Esophagus muscularis mucosa (tissue), 4 donors: ENCODE measurements at regions not wholly inside any gene's neighbourhood (a gene's known extent, or its start where the extent isn't known, plus 50 kb on each side); places are given as distances from the start of the nearest gene placed in this dataset.

Source experiments
- DNase-seq: peaks from one replicate; pipeline ENCODE4 v3.0.0-alpha.2; 2017; ENCODE audit errors: extremely low spot score
- H3K27ac ChIP-seq, 4 donors: fragments of 200-600 bp; sonication (generic); replicated peaks in 1 of 4; 1 replicate in 3 of 4; 2 replicates in 1 of 4; pipeline ENCODE4 v1.5.1; 2016 to 2019; ENCODE audit warnings: mild to moderate bottlenecking in 1 of 4
- H3K27me3 ChIP-seq, 4 donors: fragments of 200-600 bp; sonication (generic); one replicate each; pipeline versions ENCODE4 v1.5.1 to v1.6.0; 2016 to 2019
- H3K36me3 ChIP-seq, 4 donors: fragments of 200-600 bp; sonication (generic); one replicate each; pipeline ENCODE4 v1.5.1; 2016 to 2019
- H3K4me1 ChIP-seq, 4 donors: fragments of 200-600 bp; sonication (generic); one replicate each; pipeline ENCODE4 v1.5.1; 2016 to 2019
- H3K4me3 ChIP-seq, 4 donors: fragments of 200-600 bp; sonication (generic); 1 replicate in 2 of 4; 2 replicates in 2 of 4; pipeline ENCODE4 v1.5.1; 2016 to 2019; ENCODE audit warnings: mild to moderate bottlenecking in 4 of 4, moderate library complexity in 1 of 4
- H3K9me3 ChIP-seq, 4 donors: fragments of 200-600 bp; sonication (generic); 1 replicate in 3 of 4; 2 replicates in 1 of 4; pipeline ENCODE4 v1.5.1; 2016 to 2019
- CTCF ChIP-seq, 3 experiments: fragments of 200-600 bp in 2 of 3; fragments of 450-650 bp in 1 of 3; sonication (generic) in 2 of 3; IDR thresholded peaks; one replicate each; pipeline ENCODE4 v1.5.1; 2017 to 2019; ENCODE audit warnings: antibody characterized with exemption in 3 of 3, mild to moderate bottlenecking in 2 of 3, moderate library complexity in 1 of 3
- EP300 ChIP-seq: sonication (generic); formaldehyde crosslinking; IDR thresholded peaks from one replicate; pipeline ENCODE4 v1.6.1; 2017; ENCODE audit warnings: antibody characterized with exemption
- POLR2A ChIP-seq: fragments of 450-650 bp; IDR thresholded peaks from one replicate; pipeline ENCODE4 v1.6.1; 2017; ENCODE audit warnings: antibody characterized with exemption, moderate library complexity, mild to moderate bottlenecking, low read depth
- POLR2AphosphoS5 ChIP-seq, 2 donors: sonication (generic); formaldehyde crosslinking; IDR thresholded peaks; one replicate each; pipeline ENCODE4 v1.6.1; 2017; ENCODE audit warnings: antibody characterized with exemption in 2 of 2
- WGBS: methylation state at CpG from one replicate; pipeline ENCODE4 v1.1.5; 2018; 5-methylcytosine and 5-hydroxymethylcytosine counted together
- intact Hi-C: fragments of 100-400 bp; cut with DNase I; formaldehyde crosslinking; loops from one replicate; pipeline ENCODE4 v1.15.1; 2023

DNA sequence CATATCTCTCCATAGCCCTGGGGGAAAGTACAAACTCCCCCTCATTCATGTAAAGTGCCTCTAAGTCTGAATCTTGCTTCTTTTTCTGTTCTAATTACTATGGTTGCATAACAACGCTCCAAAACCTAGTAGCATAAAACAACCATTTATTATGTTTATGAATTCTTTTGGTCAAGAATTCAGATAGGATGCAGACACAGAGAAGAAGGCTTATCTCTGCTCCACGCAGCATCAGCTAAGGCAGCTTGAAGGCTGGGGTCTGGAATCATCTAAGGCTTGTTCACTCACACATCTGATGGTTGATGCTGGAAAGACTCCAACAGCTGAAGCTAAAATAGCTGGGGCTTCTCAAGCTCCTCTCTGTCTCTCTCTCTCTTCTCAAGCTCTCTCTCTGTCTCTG is 564.5 kb downstream of the ZNF674 start:
- intact Hi-C loops, result no loop called here
- no peak overlapping the region for H3K4me3 ChIP-seq
- no peak overlapping the region for H3K27ac ChIP-seq
- H3K9me3 ChIP-seq, result no peaks in the 10 kb centered on the region
- H3K36me3 ChIP-seq, result no peaks in the 10 kb centered on the region
- no peaks in the 10 kb centered on the region for H3K4me1 ChIP-seq
- TF ChIP-seq POLR2A (no peak), EP300 (no peak), CTCF (IDR thresholded peaks at IDR 0.05) (no peak), POLR2AphosphoS5 (IDR thresholded peaks at IDR 0.05) (no peak)
- no peak for DNase-seq
- 50% methylated on average over 2 of the region's 2 CpGs for WGBS
- H3K27me3 ChIP-seq, result no peaks in the 10 kb centered on the region

GRCh38 chrX:45975633-45976032 is 569.6 kb downstream of the ZNF674 start:
- no peaks in the 10 kb centered on the region for H3K36me3 ChIP-seq
- H3K27ac ChIP-seq, result no peak overlapping the region
- no peaks in the 10 kb centered on the region for H3K4me1 ChIP-seq
- TF ChIP-seq EP300, result no peak
- no peak for TF ChIP-seq POLR2A
- TF ChIP-seq CTCF (IDR thresholded peaks at IDR 0.05), result no peak
- TF ChIP-seq POLR2AphosphoS5 (IDR thresholded peaks at IDR 0.05), result no peak
- no peak overlapping the region for H3K4me3 ChIP-seq
- DNase-seq, result no peak
- H3K9me3 ChIP-seq, result no peaks in the 10 kb centered on the region
- intact Hi-C loops, result no loop called here
- H3K27me3 ChIP-seq, result no peaks in the 10 kb centered on the region

DNA sequence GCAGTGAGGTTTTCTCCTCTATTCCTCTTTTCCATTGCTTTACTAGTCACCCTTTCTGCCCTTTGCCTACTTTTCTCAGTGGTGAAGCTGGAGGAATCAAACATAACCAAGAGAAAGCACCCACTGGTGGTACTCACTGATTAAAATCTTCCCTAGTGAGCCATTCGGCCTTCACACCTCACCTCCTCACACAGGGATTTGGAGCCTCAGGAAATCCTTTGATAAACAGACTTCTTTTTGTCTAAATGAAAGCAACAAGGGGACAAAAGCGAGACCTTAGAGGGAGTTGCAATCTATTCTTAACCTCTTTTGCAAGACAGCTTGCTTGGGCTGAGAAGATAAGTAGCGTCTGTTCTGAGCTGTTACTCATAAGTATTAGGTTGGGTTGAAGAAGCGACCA is 572.6 kb downstream of the ZNF674 start:
- no peaks in the 10 kb centered on the region for H3K9me3 ChIP-seq
- TF ChIP-seq POLR2AphosphoS5 (IDR thresholded peaks at IDR 0.05) (no peak), EP300 (no peak), POLR2A (no peak), CTCF (IDR thresholded peaks at IDR 0.05) (no peak)
- no peaks in the 10 kb centered on the region for H3K27me3 ChIP-seq
- no peaks in the 10 kb centered on the region for H3K36me3 ChIP-seq
- intact Hi-C loops, result no loop called here
- no peak overlapping the region for H3K27ac ChIP-seq
- no peak overlapping the region for H3K4me3 ChIP-seq
- no peak for DNase-seq
- no peaks in the 10 kb centered on the region for H3K4me1 ChIP-seq
- WGBS, result 70% methylated on average over 4 of the region's 4 CpGs

DNA sequence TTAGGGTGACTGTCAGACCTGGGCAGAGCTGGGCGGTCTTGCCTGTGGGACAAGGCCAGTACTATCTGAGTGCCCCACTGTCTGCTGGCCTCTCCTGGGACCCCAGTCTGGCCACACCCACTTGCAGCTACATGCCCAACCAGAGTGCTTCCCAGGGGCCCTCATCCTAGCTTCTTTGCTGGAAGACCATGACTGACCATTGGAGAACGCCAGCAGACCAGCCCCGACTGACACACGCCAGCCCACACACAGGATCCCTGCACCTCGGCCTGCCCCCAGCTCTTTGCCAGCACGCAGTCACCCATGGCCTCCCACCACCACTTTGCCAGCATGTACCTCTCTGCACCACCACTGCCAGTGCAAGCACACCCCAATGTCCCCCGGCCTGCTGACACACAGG is 585.7 kb downstream of the ZNF674 start:
- DNase-seq, result no peak
- TF ChIP-seq CTCF (IDR thresholded peaks at IDR 0.05) (no peak), EP300 (no peak), POLR2AphosphoS5 (IDR thresholded peaks at IDR 0.05) (no peak), POLR2A (no peak)
- 89% methylated on average over 5 of the region's 7 CpGs for WGBS
- peaks cover 0 to 14% (median 0%) of the 10 kb centered on the region in 4 donors for H3K9me3 ChIP-seq
- H3K36me3 ChIP-seq, result no peaks in the 10 kb centered on the region
- no peak overlapping the region for H3K27ac ChIP-seq
- no peaks in the 10 kb centered on the region for H3K27me3 ChIP-seq
- intact Hi-C loops, result no loop called here
- H3K4me3 ChIP-seq, result no peak overlapping the region
- H3K4me1 ChIP-seq, result no peaks in the 10 kb centered on the region

GRCh38 chrX:45956191-45956870 is 588.9 kb downstream of the ZNF674 start:
- no peaks in the 10 kb centered on the region for H3K27me3 ChIP-seq
- H3K4me1 ChIP-seq, result no peaks in the 10 kb centered on the region
- H3K4me3 ChIP-seq, result no peak overlapping the region
- 86% methylated on average over 4 of the region's 4 CpGs for WGBS
- peaks cover 0 to 6% (median 0%) of the 10 kb centered on the region in 4 donors for H3K9me3 ChIP-seq
- no peak for DNase-seq
- TF ChIP-seq POLR2A (no peak), POLR2AphosphoS5 (IDR thresholded peaks at IDR 0.05) (no peak), EP300 (no peak)
- H3K27ac ChIP-seq, result no peak overlapping the region
- intact Hi-C loops, result no loop called here
- H3K36me3 ChIP-seq, result no peaks in the 10 kb centered on the region
